GM12878 (cell line): ENCODE measurements at regions not wholly inside any gene's neighbourhood (a gene's known extent, or its start where the extent isn't known, plus 50 kb on each side); places are given as distances from the start of the nearest gene placed in this dataset.

Experiments used
- TF ChIP-seq, protein P1 (sequence below), 3 experiments: IDR thresholded peaks in 2 of 3; conservative IDR thresholded peaks in 1 of 3; 2 replicates each; pipeline ENCODE4 v1.5.1; 2011; ENCODE audit warnings: low read depth in 3 of 3, low read length in 3 of 3, mild to moderate bottlenecking in 3 of 3, control low read depth in 2 of 3, moderate library complexity in 2 of 3, inconsistent platforms in 1 of 3, mixed read lengths in 1 of 3; ENCODE audit not compliant: control insufficient read depth in 2 of 3, insufficient read depth in 1 of 3; ENCODE audit errors: extremely low read depth in 1 of 3
- TF ChIP-seq, protein P2 (sequence below): fragments of 450-650 bp; IDR thresholded peaks from 2 replicates; pipeline ENCODE4 v1.6.1; 2017; ENCODE audit warnings: mild to moderate bottlenecking, moderate library complexity
- TF ChIP-seq, protein P3 (sequence below): fragments of 450-650 bp; IDR thresholded peaks from 2 replicates; pipeline ENCODE4 v1.6.1; 2017; ENCODE audit warnings: antibody characterized with exemption, mild to moderate bottlenecking, moderate library complexity

DNA sequence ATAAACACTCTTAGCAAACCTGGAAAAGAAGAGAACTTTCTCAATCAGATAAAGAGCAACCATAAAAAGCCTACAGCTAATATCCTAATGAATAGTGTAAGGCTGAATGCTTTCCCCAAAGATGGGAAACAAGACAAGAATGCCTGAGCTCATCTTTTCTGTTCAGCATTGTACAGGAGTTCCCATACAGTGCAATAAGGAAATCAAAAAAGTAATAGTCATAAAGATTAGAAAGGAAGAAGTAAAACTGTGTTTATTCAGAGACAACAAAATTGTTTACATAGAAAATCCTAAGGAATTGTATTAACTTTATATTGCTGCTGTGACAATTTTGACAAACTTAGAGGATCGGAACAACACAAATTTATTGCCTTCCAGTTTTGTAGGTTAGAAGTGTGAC, 330.7 kb upstream of the SLC24A2 start:
- TF ChIP-seq, protein P1, sequence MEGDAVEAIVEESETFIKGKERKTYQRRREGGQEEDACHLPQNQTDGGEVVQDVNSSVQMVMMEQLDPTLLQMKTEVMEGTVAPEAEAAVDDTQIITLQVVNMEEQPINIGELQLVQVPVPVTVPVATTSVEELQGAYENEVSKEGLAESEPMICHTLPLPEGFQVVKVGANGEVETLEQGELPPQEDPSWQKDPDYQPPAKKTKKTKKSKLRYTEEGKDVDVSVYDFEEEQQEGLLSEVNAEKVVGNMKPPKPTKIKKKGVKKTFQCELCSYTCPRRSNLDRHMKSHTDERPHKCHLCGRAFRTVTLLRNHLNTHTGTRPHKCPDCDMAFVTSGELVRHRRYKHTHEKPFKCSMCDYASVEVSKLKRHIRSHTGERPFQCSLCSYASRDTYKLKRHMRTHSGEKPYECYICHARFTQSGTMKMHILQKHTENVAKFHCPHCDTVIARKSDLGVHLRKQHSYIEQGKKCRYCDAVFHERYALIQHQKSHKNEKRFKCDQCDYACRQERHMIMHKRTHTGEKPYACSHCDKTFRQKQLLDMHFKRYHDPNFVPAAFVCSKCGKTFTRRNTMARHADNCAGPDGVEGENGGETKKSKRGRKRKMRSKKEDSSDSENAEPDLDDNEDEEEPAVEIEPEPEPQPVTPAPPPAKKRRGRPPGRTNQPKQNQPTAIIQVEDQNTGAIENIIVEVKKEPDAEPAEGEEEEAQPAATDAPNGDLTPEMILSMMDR (IDR thresholded peaks at IDR 0.05 in 2 of 3, conservative IDR thresholded peaks at IDR 0.05 in 1 of 3; ENCODE audit: control insufficient read depth in 2 of 3, extremely low read depth in 1 of 3, insufficient read depth in 1 of 3, low read depth in 3 of 3, low read length in 3 of 3), result no peak
- TF ChIP-seq, protein P2, sequence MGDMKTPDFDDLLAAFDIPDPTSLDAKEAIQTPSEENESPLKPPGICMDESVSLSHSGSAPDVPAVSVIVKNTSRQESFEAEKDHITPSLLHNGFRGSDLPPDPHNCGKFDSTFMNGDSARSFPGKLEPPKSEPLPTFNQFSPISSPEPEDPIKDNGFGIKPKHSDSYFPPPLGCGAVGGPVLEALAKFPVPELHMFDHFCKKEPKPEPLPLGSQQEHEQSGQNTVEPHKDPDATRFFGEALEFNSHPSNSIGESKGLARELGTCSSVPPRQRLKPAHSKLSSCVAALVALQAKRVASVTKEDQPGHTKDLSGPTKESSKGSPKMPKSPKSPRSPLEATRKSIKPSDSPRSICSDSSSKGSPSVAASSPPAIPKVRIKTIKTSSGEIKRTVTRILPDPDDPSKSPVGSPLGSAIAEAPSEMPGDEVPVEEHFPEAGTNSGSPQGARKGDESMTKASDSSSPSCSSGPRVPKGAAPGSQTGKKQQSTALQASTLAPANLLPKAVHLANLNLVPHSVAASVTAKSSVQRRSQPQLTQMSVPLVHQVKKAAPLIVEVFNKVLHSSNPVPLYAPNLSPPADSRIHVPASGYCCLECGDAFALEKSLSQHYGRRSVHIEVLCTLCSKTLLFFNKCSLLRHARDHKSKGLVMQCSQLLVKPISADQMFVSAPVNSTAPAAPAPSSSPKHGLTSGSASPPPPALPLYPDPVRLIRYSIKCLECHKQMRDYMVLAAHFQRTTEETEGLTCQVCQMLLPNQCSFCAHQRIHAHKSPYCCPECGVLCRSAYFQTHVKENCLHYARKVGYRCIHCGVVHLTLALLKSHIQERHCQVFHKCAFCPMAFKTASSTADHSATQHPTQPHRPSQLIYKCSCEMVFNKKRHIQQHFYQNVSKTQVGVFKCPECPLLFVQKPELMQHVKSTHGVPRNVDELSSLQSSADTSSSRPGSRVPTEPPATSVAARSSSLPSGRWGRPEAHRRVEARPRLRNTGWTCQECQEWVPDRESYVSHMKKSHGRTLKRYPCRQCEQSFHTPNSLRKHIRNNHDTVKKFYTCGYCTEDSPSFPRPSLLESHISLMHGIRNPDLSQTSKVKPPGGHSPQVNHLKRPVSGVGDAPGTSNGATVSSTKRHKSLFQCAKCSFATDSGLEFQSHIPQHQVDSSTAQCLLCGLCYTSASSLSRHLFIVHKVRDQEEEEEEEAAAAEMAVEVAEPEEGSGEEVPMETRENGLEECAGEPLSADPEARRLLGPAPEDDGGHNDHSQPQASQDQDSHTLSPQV, result no peak
- TF ChIP-seq, protein P3, sequence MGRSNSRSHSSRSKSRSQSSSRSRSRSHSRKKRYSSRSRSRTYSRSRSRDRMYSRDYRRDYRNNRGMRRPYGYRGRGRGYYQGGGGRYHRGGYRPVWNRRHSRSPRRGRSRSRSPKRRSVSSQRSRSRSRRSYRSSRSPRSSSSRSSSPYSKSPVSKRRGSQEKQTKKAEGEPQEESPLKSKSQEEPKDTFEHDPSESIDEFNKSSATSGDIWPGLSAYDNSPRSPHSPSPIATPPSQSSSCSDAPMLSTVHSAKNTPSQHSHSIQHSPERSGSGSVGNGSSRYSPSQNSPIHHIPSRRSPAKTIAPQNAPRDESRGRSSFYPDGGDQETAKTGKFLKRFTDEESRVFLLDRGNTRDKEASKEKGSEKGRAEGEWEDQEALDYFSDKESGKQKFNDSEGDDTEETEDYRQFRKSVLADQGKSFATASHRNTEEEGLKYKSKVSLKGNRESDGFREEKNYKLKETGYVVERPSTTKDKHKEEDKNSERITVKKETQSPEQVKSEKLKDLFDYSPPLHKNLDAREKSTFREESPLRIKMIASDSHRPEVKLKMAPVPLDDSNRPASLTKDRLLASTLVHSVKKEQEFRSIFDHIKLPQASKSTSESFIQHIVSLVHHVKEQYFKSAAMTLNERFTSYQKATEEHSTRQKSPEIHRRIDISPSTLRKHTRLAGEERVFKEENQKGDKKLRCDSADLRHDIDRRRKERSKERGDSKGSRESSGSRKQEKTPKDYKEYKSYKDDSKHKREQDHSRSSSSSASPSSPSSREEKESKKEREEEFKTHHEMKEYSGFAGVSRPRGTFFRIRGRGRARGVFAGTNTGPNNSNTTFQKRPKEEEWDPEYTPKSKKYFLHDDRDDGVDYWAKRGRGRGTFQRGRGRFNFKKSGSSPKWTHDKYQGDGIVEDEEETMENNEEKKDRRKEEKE, result no peak
